HG02973 (cell line): ENCODE measurements at regions not wholly inside any gene's neighbourhood (a gene's known extent, or its start where the extent isn't known, plus 50 kb on each side); places are given as distances from the start of the nearest gene placed in this dataset.

ENCODE experiments used
- ATAC-seq: cut with Tn5 transposase; IDR thresholded peaks from one replicate; pipeline ENCODE4 v1.9.1; 2021; ENCODE audit warnings: moderate library complexity; ENCODE audit not compliant: unreplicated experiment

DNA sequence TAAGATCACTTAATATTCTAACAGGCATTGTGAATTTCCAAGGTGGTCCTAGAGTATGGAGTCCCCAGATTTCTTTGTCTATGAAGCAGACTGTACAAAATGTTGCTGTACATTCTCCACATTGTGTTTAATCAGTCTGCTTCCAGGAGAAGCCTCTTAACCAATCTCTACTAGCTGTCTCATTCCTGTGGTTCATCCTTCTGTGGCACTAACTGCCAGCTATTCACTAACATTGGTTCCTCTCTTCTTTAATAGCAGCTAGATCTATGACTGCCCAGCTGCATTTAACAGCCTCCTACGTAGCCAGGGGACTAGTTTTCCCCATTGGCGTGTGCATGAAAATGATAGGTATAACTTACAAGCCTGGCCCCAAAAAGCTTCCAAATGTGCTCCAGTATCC lies 395.4 kb downstream of the SAMD5 start:
- no peak for ATAC-seq

DNA sequence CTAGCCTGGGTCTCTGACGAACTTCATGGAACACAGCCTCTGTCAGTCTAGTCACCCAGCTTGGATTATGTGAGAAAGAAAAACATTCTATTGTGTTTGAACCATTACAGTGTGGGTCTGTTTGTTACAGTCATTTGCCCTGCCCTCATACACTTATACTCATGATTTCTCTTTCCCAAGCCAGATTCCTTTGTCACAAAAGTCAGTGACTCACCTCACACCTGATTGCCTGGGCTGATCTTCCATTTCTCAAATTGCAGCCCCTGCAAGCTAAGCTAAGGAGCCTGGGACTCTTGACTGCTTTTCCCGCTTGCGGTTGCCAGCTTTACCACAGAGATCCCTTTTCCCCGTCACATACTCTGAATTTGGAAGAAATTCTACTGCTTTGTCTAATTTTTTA lies 395.9 kb downstream of the SAMD5 start:
- no peak for ATAC-seq

DNA sequence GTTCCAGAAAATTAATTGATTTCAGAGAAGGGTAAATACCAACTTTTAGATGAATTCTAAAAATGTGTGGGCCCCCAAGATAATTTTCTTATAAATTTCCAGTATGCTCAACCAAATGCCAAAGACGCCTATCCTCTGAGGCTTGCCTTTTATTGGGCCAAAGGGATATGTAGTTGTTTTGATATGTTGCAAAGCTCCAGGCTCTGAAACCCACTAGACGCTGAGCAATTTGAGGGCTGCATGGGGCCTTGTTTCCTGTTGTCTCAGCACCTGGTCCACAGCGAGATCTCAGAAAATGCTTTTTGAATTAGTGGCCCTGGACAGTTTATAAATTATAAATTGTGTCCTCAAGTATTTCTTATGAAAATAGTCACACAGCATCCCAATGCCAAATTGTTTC lies 397.2 kb downstream of the SAMD5 start:
- ATAC-seq = no peak

DNA sequence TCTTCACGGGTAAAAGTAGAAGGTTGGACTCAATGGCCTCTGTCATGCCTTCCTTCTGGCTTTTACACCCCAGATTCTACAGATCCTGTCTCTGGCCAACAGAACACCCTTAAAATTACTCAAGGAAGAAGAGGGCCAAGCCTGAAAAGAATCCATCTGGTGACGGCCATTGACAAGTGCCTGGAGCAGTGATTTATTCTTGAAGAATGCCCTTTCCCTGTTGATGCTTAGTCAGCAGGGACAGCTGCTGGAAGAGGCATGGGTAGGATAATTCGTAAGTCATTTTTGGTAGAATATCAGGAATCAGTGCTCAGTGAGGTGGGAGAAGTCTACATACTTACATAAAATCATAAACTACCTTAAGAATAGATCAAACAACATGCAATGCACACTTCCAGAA lies 397.9 kb downstream of the SAMD5 start:
- no peak for ATAC-seq

DNA sequence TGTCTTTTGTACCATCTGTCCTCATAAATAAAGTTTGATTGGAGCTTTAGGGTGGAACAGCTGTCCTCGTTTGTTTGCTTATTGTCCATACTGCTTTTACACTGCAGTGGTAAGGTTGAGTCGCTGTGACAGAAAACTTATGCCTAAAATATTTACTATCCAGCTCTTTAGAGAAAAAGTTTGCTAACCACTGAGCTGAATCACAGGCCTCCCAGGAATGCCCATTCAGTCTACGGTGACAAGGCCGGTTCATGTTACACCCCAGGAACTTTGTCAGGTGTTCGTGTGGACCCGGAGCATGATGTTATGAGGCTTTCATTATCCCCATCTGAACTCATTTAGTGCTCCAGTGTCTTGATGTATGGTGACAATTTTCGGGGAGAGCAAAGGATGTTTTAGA lies 401.1 kb downstream of the SAMD5 start:
- no peak for ATAC-seq

DNA sequence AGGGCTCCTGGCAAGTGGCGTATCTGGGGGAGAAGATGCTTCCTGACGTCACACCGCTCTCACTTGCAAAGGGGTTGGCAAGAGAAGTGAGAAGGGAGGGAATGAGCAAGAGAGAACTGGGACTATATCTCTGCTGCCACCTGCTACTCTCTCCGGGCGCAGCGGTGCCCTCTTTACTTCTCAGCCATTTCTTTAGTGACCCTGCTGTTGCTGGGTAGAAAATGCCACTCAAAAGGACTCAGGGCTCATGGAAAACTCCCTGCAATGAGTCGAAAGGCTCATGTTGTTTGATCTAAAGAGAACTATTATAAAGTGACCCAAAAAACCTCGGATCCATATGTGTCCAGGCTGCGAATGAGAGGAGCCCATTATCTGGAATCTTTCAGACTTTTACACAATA lies 401.8 kb downstream of the SAMD5 start:
- ATAC-seq = no peak

DNA sequence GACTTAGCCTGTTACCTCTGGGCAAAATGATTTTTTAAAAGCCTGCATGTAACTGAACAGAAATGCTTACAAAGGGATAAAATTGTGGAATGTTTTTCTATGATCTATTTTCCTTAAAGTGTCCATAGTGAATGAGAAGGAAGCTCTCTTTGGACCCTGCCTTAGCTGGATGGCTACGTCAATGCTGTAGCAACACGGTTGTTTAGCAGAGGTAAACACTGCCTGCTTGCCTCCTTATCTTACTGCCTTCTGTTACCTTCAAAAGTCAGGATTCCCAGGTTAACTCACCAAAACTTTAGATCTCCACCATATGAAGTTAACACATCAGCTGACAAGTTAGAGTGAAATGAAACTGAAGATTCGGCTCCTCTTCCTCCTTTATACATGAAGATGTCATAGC lies 402.6 kb downstream of the SAMD5 start:
- no peak for ATAC-seq

DNA sequence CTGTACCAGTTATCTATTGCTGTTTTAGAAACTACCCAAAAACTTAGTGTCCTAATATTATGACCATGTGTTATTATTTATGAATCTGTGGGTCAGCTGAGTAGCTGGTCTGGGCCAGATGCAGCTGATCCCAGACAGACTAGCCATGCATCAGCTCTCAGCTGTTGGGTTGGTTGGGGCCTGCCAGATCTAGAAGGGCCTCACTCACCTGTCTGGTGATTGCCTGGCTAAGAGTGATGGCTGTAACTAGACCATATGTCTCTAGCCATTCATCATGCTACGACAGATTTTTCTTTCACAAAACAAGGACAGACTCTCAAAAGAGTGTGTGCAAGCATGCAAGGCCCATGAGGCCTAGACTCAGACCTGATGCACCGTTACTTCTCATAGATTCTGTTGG lies 403.2 kb downstream of the SAMD5 start:
- ATAC-seq = no peak

DNA sequence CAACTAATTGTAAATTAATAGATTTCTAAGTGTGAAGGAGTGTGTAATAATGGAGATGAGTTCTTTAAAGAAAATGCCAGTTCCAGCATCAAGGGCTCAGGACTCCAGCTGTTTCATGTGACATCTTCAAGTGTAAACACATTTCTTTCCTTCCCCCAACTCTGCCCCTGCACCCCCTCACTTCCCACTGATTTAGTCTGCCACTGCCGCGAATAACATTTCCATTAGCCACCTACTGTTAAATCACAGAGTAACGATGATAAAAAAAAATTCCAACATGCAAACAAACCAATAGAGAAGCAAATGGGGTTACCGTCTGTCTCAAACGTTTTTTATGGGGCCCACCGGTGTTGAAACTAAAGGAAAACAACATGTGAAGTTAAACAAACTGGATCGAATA lies 414.3 kb downstream of the SAMD5 start:
- no peak for ATAC-seq

DNA sequence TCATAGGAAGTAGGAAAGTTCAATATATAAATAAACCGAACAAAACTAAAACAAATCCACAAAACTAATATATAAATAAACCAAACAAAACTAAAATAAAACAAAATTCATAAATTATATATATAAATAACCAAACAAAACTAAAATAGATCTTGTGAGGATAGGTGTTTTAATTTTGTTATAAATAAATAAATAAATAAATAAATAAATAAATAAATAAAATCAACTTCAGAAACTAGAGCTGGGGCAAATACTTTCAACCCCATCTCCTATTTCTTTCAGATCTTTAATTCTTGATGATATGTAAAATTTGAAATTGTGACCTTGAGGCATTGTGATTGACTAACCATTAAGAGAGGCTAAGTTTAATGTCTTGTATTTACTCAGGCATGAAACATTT lies 416.1 kb downstream of the SAMD5 start:
- no peak for ATAC-seq

DNA sequence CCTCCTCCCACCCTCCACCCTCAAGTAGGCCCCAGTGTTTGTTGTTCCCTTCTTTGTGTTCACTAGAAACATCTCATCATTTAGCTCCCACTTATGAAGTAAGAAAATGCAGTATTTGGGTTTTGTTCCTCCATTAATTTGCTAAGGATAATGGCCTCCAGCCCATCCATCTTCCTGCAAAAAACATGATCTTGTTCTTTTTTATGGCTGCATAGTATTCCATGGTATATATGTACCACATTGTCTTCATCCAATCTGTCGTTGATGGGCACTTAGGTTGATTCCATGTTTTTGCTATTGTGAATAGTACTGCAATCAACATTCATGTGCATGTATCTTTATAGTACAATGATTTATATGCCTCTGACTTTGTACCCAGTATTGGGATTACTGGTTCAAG lies 416.8 kb upstream of the SASH1 start:
- ATAC-seq = no peak

DNA sequence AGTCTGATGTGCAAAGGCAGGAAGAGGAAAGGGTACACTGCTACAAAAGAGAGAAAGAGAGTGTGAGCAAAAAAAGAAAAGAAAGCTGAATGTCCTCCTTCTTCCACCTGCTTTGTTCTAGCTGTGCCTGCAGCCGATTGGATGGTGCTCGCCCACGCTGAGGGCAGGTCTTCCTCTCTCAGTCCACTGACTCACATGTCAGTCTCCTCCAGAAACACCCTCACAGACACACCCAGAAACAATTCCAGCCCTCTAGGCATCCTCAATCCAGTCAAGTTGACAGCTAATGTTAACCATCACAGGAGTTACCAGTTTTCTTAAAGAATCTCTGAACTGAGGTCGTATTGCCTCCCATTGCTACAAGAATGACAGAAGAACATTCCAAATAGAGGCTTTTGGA lies 411.9 kb upstream of the SASH1 start:
- ATAC-seq = no peak

DNA sequence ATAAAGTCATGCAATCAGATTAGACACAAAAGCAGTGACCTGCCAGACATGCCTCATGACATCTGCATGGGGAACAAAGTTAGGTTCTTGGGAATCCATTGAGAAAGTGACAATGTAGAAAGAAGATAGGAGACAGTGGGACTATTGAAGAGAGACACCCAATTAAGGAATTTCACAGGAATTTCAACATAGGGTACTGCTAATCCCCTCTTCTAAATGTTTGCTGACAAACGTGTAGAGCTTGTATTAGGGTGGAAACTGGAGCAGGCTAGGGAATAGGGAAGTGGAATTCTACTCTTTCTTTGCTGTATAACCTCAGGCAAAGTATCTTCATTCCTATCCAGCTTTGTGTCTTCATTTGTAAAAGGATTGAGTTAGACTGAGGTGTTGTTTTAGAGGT lies 409.4 kb upstream of the SASH1 start:
- ATAC-seq = no peak

DNA sequence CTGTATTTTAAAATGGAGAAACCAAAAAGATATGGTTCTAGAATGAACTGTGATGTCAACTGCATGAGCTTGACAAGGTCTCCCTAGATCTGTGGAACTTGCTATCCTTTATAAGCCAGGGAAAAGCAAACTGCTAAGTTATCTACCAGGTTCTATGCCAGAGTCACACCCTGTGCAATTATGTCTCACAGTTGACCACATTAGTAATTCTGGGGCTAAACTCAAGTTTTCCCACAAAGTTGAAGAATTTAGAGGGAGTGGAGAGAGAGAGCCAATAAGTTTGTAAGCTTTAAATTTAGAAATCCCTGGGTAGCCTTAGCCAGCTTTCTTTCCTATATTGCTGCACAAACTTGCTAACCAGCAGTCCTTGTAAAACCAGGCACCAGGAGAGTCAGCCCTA lies 407.0 kb upstream of the SASH1 start:
- no peak for ATAC-seq

DNA sequence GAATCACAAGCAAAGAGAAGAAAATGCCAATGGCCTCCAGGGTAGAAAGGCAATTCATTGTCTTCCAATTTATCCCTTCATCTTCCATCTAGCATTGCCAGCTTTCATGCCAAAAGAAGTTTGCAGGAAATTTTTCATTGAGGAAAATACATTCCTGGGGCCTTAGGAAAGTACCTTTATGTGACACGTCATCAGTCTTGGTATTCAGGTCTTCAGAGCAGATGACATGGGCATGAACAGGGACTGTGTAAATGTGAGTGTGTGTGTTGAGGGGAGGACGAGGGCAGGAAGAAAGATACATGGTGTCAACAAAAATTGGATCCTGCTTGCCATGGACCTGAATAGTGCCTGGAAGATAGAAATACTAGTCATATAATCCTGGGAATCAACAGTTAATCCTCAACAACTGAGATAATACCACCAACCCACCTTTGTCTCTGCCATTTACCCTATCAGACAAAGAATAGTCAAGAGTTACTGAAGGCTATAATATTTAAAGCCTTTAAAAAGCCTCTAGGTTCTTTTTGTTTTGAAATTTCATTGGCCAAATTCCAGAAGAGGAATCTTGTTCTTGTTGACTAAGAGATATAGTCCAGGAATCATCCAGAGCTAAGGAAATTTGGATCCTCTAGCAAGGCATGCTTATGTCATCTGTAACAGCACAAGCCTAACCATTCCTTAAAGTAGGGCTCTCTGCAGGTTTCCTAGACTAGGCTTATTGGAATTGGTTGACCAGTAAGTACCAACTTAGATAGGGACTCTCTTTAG lies 405.8 kb upstream of the SASH1 start:
- no peak for ATAC-seq

DNA sequence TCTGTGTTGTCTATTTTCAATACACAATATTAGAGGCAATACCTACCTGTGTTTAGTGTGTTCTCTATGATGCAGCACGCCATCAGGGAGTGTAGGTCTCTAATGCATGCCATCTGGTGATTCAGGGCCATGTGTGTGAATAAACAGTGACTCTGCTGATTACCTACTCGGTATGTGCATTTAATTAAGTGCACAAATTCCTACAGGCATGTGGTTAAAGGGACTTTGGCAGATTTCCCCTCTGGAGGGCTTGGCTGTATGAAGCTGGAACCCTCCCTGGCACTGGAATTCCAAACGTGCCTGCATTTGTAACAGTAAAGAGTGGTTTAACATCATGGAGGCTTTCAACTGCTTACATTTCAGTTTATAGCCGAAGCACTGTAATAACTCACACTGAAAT lies 401.5 kb upstream of the SASH1 start:
- no peak for ATAC-seq

DNA sequence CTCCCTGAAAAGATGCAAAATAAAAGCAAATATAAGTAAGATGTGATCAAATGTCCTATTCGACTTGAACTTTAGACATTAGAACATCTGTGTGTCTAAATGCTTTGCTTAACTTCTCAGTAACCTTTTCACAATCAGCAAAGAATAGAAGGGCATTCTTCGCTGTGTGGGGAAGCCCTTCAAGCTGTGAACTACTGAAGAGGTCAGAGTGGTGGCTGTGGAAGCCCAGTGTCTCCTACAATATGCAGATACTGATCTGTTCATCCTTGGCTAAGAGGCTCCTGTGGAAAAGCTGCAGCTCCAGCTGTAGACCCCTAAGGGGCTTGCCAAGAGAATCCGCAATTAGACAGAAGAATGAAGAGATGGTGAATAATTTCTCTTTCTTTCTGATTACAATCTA lies 400.3 kb upstream of the SASH1 start:
- no peak for ATAC-seq

DNA sequence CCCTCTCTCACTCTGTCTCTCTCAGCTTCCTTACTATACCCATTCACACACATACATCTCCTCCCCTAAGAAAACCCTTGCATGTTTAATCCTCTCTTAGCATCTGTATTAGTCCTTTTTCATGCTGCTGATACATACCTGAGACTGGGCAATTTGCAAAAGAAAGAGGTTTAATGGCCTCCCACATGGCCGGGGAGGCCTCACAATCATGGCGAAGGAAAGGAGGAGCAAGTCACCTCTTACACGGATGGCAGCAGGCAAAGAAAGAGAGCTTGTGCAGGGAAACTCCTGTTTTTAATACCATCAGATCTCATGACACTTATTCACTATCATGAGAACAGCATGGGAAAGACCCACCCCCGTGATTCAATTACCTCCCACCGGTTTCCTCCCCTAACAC lies 398.5 kb upstream of the SASH1 start:
- ATAC-seq = no peak

DNA sequence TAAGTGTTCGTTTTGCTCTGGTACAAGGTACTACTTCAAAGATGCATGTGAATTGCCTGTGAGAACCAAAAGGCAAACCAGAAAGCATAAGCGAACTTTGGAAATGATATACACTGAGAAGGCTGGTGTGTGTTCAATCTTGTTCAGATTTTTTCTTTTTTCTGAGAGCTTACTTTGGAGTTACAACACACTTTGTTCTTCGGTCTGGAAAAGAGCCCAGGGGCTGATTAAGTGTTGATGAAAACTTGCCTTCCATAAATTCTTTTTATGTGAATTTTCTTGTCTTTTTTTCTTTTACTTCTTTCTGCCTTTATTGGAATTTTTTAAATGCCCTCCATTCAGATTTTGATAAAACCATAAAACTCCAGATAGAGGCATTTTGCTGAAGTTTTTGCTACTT lies 395.1 kb upstream of the SASH1 start:
- no peak for ATAC-seq

DNA sequence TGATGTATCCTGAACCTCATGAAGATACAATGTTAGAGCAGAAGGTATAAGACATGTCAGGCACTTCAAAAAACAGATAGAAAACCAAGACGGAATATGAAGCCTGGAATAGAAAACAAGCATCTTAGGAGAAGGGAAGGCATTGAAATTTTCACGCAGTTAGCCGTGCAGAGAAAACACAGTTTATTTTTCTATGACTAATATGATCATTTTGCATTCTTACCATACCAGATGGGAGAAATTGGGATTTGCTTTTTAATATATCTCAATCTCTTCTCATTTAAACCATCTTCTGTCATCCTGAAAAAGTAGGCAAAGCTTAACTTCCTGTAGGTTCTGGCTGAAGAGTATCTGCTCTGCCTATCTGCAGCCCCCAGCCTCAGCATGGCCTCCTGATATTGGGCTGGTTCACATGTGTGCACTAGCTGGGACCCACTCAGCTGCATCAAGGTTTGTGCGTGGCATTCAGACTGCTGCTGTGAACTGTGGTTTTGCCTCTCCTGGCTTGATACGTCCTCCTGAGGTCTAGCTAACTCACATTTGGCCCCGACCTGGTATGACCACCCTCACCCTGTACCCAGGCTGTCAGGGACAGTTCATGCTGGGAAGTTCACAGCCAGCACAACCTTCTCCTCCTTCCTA lies 392.5 kb upstream of the SASH1 start:
- ATAC-seq = no peak

DNA sequence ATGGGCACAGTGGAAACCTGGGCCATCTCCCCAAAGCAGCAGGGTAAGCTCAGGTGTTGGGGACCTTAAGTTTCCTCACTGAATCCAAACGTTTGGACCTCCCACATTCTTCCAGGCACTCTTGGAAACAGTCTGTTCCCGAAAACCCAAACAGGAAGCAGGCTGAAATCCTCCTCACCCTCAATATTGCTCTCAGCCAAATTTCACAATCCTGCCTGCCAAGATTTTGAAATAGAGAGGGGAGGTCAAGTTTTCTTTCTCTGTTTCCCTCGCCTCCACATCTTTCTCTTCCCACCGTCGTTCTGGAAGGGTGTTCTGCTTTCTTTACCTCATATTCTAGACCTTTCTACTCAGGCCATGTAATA lies 392.0 kb upstream of the SASH1 start:
- no peak for ATAC-seq

DNA sequence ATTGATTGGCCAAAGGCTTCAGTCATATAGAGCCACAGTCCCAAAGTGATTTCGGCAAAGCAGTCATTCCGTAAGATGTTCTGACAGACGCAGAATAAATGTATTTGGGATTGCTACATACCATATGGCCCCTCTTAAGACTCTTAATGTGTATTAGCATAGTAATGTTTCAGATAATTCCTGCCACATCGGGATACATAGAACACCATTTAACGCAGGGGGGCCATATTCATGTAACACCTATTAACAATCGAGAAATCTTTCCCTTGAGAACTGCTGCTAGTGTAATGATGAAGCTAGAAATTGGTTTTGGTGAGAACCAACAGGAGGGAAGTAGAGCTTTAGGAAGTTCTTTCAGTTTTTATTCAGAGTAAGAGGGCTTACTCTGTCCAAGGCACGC lies 390.9 kb upstream of the SASH1 start:
- no peak for ATAC-seq

DNA sequence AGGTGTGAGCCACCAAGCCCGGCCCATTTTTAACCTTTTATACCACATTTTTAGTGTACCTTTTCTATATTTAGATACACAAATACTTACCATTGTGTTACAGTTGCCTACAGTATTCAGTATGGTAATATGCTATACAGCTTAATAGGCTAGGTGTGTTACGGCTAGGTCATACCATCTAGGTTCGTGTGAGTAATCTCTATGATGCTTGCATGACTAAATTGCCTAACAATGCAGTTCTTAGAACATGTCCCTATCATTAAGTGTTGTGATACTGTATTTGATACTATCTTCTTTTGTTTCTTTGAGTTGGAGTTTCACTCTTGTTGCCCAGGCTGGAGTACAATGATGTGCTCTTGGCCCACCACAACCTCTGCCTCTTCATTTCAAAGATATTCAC lies 387.7 kb upstream of the SASH1 start:
- no peak for ATAC-seq
